K562 (cell line): ENCODE measurements at regions not wholly inside any gene's neighbourhood (a gene's known extent, or its start where the extent isn't known, plus 50 kb on each side); places are given as distances from the start of the nearest gene placed in this dataset.

Experiments
- ATAC-seq: fragments of 200-7000 bp; cut with Tn5 transposase; 3 replicates; pipeline ENCODE4 v1.9.1; 2020; ENCODE audit warnings: moderate library complexity
- BruUV-seq: library from RNA; stranded (reverse); fragments of 400-500 nt; replicated peaks from 2 replicates; lab custom pipeline; 2021; lab: Mats Ljungman, UMichigan
- CTCF ChIA-PET: fragments of 300-600 bp; formaldehyde crosslinking; extraction: SDS; loops from one replicate; lab custom pipeline; 2021; ENCODE audit warnings: low intra/inter-chr PET ratio; lab: Yijun Ruan, JAX
- POLR2A ChIA-PET: fragments of 300-600, 350-650 bp; sonication (Branson Sonifier 250); formaldehyde crosslinking; extraction: SDS; loops from one replicate; lab custom pipeline; 2021; ENCODE audit warnings: antibody characterized with exemption, inconsistent platforms; lab: Yijun Ruan, JAX
- DNase-seq, 4 experiments: peaks; one replicate each; pipeline versions ENCODE4 v3.0.0 to v3.0.0-alpha.2; 2011 to 2018; ENCODE audit warnings: low spot score in 3 of 4, mixed read lengths in 3 of 4; ENCODE audit errors: extremely low read depth in 1 of 4
- FAIRE-seq: peaks from 2 replicates; lab custom pipeline; 2011; peaks lifted over from hg19 to GRCh38; lab: Jason Lieb, UNC
- H2AFZ ChIP-seq: 2 replicates; pipeline ENCODE4 v1.6.0; 2011; ENCODE audit warnings: low read depth, low read length, control low read depth, inconsistent platforms
- H3K27ac ChIP-seq: fragments of 200-600 bp; 3 replicates; pipeline ENCODE4 v1.8.0; 2011; ENCODE audit warnings: low read depth, mild to moderate bottlenecking, control low read depth, inconsistent platforms, low read length, moderate library complexity, mixed read lengths; ENCODE audit errors: extremely low read depth
- H3K27me3 ChIP-seq, 2 experiments: fragments of 300-600 bp in 1 of 2; 2 replicates in 1 of 2; 3 replicates in 1 of 2; pipeline versions ENCODE4 v1.6.0 to v1.8.0; 2011; ENCODE audit warnings: inconsistent platforms in 2 of 2, low read length in 2 of 2, mild to moderate bottlenecking in 1 of 2, mixed read lengths in 1 of 2, moderate library complexity in 1 of 2; ENCODE audit not compliant: control insufficient read depth in 2 of 2, insufficient read depth in 2 of 2
- H3K36me3 ChIP-seq: fragments of 300-600 bp; 3 replicates; pipeline ENCODE4 v1.8.0; 2011; ENCODE audit warnings: mild to moderate bottlenecking, low read length, inconsistent platforms; ENCODE audit not compliant: control insufficient read depth, insufficient read depth
- H3K4me1 ChIP-seq, 2 experiments: fragments of 200-600 bp in 1 of 2; replicated peaks in 1 of 2; 2 replicates in 1 of 2; 3 replicates in 1 of 2; pipeline versions ENCODE4 v1.5.1 to v1.8.0; 2011; ENCODE audit warnings: inconsistent platforms in 2 of 2, low read length in 2 of 2, mild to moderate bottlenecking in 1 of 2, mixed read lengths in 1 of 2, moderate library complexity in 1 of 2; ENCODE audit not compliant: control insufficient read depth in 2 of 2, insufficient read depth in 2 of 2
- H3K4me2 ChIP-seq: 2 replicates; pipeline ENCODE4 v1.6.1; 2011; ENCODE audit warnings: low read length, control low read depth, inconsistent platforms, mixed read lengths; ENCODE audit not compliant: insufficient read depth
- H3K4me3 ChIP-seq: fragments of 200-600 bp; sonication (generic), shearing (Covaris generic); 2 replicates; pipeline ENCODE4 v1.5.1; 2016; ENCODE audit warnings: control low read depth, inconsistent platforms
- H3K79me2 ChIP-seq: fragments of 200-600 bp; 3 replicates; pipeline ENCODE4 v1.8.0; 2011; ENCODE audit warnings: low read length, inconsistent platforms; ENCODE audit not compliant: control insufficient read depth, insufficient read depth
- H3K9ac ChIP-seq, 2 experiments: 2 replicates each; pipeline versions ENCODE4 v1.6.0 to v1.6.1; 2011; ENCODE audit warnings: low read depth in 2 of 2, low read length in 2 of 2, control low read depth in 1 of 2, inconsistent platforms in 1 of 2, mild to moderate bottlenecking in 1 of 2, mixed read lengths in 1 of 2; ENCODE audit not compliant: insufficient read depth in 1 of 2
- H3K9me1 ChIP-seq: one replicate; pipeline ENCODE4 v1.6.0; 2011; ENCODE audit warnings: inconsistent platforms, mild to moderate bottlenecking, low read length, moderate library complexity; ENCODE audit not compliant: control insufficient read depth, insufficient read depth
- H3K9me3 ChIP-seq: replicated peaks from 2 replicates; pipeline ENCODE4 v1.5.1; 2011; ENCODE audit warnings: low read depth, low read length, inconsistent platforms; ENCODE audit not compliant: control insufficient read depth, insufficient read depth
- H4K20me1 ChIP-seq: replicated peaks from 2 replicates; pipeline ENCODE4 v1.6.1; 2011; ENCODE audit warnings: low read length, inconsistent platforms, mixed read lengths; ENCODE audit not compliant: control insufficient read depth, insufficient read depth
- HNRNPH1 ChIP-seq: fragments of 200-400 bp; formaldehyde crosslinking; optimal IDR thresholded peaks from 2 replicates; pipeline ENCODE3; 2017; ENCODE audit warnings: low read depth, mild to moderate bottlenecking, low read length, moderate library complexity
- LEF1 ChIP-seq: fragments of 450-650 bp; IDR thresholded peaks from 2 replicates; pipeline ENCODE4 v1.6.1; 2016; ENCODE audit warnings: mild to moderate bottlenecking
- MTA1 ChIP-seq: fragments of 450-650 bp; IDR thresholded peaks from 2 replicates; pipeline ENCODE4 v1.6.1; 2017; ENCODE audit warnings: borderline replicate concordance
- MXI1 ChIP-seq: IDR thresholded peaks from 2 replicates; pipeline ENCODE4 v1.6.1; 2011; ENCODE audit warnings: low read depth, mild to moderate bottlenecking, improper control_type of control experiment, low read length
- NFE2 ChIP-seq: IDR thresholded peaks from 2 replicates; pipeline ENCODE4 v1.6.1; 2014; ENCODE audit warnings: antibody characterized with exemption, low read depth
- TEAD1 ChIP-seq, 2 experiments: fragments of 450-650 bp in 1 of 2; sonication (generic) in 1 of 2; formaldehyde crosslinking; IDR thresholded peaks; 2 replicates each; pipeline versions ENCODE4 v1.4.0 to v1.8.0; 2020 to 2022; ENCODE audit warnings: mild to moderate bottlenecking in 2 of 2, missing genetic modification reagents in 1 of 2
- TSC22D4 ChIP-seq: fragments of 450-650 bp; IDR thresholded peaks from 2 replicates; pipeline ENCODE4 v1.6.1; 2016; ENCODE audit warnings: missing genetic modification characterization, missing biosample characterization, control low read depth
- ZC3H8 ChIP-seq: fragments of 450-650 bp; IDR thresholded peaks from 2 replicates; pipeline ENCODE4 v1.6.1; 2017
- ZNF584 ChIP-seq: fragments of 200-800 bp; sonication (Bioruptor generic); IDR thresholded peaks from 2 replicates; pipeline ENCODE4 v1.6.1; 2016; ENCODE audit warnings: low read depth, mild to moderate bottlenecking, missing genetic modification characterization, missing compliant biosample characterization
- ZNF780A ChIP-seq: fragments of 250-450 bp; sonication (Bioruptor Pico); IDR thresholded peaks from 2 replicates; pipeline ENCODE4 v1.5.0; 2021; ENCODE audit warnings: mild to moderate bottlenecking
- WGBS: fragments of 100-300 bp; shearing (Covaris generic); methylation state at CpG from one replicate; pipeline ENCODE4 v1.1.6; 2016; ENCODE audit warnings: low coverage, mixed read lengths; ENCODE audit not compliant: insufficient coverage; ENCODE audit errors: missing lambda C conversion rate; 5-methylcytosine and 5-hydroxymethylcytosine counted together
- in situ Hi-C: fragments of 300-500 bp; cut with MboI; formaldehyde crosslinking; loops from 4 replicates; pipeline ENCODE4 v1.15.0; 2018; ENCODE audit warnings: inconsistent platforms, mixed read lengths
- intact Hi-C: fragments of 100-400 bp; cut with micrococcal nuclease; formaldehyde crosslinking; loops from 2 replicates; pipeline ENCODE4 v1.14.2; 2022
- TF ChIP-seq, protein P1 (sequence below): fragments of 250-450 bp; sonication (Bioruptor Pico); IDR thresholded peaks from 2 replicates; pipeline ENCODE4 v1.4.0; 2020
- TF ChIP-seq, protein P2 (sequence below): fragments of 200-800 bp; sonication (Bioruptor generic); IDR thresholded peaks from 2 replicates; pipeline ENCODE4 v1.6.1; 2017; ENCODE audit warnings: missing genetic modification characterization, missing compliant biosample characterization
- TF ChIP-seq, protein P3 (sequence below): sonication (generic); IDR thresholded peaks from 2 replicates; pipeline ENCODE4 v1.6.1; 2016

DNA sequence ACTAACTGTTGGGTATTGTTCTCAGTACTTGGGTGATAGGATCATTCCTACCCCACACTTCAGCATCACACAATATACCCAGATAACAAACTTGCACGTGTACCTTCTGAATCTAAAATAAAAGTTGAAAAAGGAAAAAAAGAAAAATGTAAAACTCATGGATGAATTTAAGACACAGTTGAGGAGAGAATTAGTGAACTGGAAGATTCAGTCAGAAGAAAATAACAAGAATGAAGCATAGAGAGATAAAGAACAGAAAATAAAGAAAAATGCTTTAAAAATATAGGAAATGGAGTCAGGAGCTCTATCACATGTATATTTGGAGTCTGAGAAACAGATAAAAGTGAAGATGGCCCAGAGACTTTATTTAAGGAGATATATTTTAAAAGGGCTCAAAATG lies 90.4 kb upstream of the SALL3 start:
- H3K4me3 ChIP-seq, result no peak overlapping the region
- ChIA-PET POLR2A (no interaction called here), CTCF (no interaction called here)
- no peak overlapping the region for H2AFZ ChIP-seq
- H3K9me3 ChIP-seq, result no peaks in the 10 kb centered on the region
- FAIRE-seq (no peak), DNase-seq (no peak), ATAC-seq (no peak)
- no peaks in the 10 kb centered on the region for H3K4me1 ChIP-seq
- H3K9ac ChIP-seq, result no peak overlapping the region
- no peaks in the 10 kb centered on the region for H3K79me2 ChIP-seq
- no peaks in the 10 kb centered on the region for H3K36me3 ChIP-seq
- 0% methylated on average over 1 of the region's 1 CpG for WGBS
- no peaks in the 10 kb centered on the region for H4K20me1 ChIP-seq
- no peak overlapping the region for H3K4me2 ChIP-seq
- H3K27me3 ChIP-seq, result peaks cover 0 to 11% of the 10 kb centered on the region in 2 experiments; a peak in 2 of 5 replicates
- H3K9me1 ChIP-seq, result no peaks in the 10 kb centered on the region
- BruUV-seq, result no TSS peak
- in situ Hi-C loops, result no loop called here
- intact Hi-C loops, result no loop called here
- no peak overlapping the region for H3K27ac ChIP-seq
- TF ChIP-seq HNRNPH1 (no peak), ZNF584 (CRISPR knock-in tag) (no peak), ZC3H8 (no peak), TEAD1 (CRISPR knock-in tag; IDR thresholded peaks at IDR 0.05) (no peak), ZNF780A (CRISPR knock-in tag) (no peak), TSC22D4 (tag) (no peak), MXI1 (no peak), NFE2 (no peak), MTA1 (no peak), LEF1 (no peak)
- TF ChIP-seq, protein P1, sequence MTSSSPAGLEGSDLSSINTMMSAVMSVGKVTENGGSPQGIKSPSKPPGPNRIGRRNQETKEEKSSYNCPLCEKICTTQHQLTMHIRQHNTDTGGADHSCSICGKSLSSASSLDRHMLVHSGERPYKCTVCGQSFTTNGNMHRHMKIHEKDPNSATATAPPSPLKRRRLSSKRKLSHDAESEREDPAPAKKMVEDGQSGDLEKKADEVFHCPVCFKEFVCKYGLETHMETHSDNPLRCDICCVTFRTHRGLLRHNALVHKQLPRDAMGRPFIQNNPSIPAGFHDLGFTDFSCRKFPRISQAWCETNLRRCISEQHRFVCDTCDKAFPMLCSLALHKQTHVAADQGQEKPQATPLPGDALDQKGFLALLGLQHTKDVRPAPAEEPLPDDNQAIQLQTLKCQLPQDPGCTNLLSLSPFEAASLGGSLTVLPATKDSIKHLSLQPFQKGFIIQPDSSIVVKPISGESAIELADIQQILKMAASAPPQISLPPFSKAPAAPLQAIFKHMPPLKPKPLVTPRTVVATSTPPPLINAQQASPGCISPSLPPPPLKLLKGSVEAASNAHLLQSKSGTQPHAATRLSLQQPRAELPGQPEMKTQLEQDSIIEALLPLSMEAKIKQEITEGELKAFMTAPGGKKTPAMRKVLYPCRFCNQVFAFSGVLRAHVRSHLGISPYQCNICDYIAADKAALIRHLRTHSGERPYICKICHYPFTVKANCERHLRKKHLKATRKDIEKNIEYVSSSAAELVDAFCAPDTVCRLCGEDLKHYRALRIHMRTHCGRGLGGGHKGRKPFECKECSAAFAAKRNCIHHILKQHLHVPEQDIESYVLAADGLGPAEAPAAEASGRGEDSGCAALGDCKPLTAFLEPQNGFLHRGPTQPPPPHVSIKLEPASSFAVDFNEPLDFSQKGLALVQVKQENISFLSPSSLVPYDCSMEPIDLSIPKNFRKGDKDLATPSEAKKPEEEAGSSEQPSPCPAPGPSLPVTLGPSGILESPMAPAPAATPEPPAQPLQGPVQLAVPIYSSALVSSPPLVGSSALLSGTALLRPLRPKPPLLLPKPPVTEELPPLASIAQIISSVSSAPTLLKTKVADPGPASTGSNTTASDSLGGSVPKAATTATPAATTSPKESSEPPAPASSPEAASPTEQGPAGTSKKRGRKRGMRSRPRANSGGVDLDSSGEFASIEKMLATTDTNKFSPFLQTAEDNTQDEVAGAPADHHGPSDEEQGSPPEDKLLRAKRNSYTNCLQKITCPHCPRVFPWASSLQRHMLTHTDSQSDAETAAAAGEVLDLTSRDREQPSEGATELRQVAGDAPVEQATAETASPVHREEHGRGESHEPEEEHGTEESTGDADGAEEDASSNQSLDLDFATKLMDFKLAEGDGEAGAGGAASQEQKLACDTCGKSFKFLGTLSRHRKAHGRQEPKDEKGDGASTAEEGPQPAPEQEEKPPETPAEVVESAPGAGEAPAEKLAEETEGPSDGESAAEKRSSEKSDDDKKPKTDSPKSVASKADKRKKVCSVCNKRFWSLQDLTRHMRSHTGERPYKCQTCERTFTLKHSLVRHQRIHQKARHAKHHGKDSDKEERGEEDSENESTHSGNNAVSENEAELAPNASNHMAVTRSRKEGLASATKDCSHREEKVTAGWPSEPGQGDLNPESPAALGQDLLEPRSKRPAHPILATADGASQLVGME (CRISPR knock-in tag), result no peak
- TF ChIP-seq, protein P2, sequence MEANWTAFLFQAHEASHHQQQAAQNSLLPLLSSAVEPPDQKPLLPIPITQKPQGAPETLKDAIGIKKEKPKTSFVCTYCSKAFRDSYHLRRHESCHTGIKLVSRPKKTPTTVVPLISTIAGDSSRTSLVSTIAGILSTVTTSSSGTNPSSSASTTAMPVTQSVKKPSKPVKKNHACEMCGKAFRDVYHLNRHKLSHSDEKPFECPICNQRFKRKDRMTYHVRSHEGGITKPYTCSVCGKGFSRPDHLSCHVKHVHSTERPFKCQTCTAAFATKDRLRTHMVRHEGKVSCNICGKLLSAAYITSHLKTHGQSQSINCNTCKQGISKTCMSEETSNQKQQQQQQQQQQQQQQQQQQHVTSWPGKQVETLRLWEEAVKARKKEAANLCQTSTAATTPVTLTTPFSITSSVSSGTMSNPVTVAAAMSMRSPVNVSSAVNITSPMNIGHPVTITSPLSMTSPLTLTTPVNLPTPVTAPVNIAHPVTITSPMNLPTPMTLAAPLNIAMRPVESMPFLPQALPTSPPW (CRISPR knock-in tag), result no peak
- TF ChIP-seq, protein P3, sequence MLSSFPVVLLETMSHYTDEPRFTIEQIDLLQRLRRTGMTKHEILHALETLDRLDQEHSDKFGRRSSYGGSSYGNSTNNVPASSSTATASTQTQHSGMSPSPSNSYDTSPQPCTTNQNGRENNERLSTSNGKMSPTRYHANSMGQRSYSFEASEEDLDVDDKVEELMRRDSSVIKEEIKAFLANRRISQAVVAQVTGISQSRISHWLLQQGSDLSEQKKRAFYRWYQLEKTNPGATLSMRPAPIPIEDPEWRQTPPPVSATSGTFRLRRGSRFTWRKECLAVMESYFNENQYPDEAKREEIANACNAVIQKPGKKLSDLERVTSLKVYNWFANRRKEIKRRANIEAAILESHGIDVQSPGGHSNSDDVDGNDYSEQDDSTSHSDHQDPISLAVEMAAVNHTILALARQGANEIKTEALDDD, result no peak
